ENCODE measurements at regions not wholly inside any gene's neighbourhood (a gene's known extent, or its start where the extent isn't known, plus 50 kb on each side); places are given as distances from the start of the nearest gene placed in this dataset.

DNA sequence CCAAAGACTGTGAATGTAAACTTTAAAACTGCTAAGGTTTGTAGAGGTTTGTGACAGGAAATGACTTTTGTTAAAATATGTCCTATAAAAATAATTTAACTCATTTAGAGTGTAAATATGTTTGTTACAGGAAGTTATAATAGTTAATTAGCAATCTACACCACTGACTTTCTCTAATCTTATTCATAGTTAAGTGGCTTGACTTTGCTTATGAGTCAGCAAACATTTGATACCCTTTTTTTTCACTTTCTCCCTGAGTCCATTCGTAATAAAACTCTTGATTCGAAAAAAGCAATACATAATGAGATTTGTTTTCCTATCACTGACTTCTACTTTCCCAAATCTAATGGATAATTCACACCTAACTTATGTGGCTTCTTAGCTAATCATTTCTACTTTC, 317.7 kb upstream of the SEMA3C start:
- H3K4me1 ChIP-seq (ENCODE audit: insufficient read depth, low read length, poor library complexity, severe bottlenecking) = no peaks in the 10 kb centered on the region
- no peaks in the 10 kb centered on the region for H4K20me1 ChIP-seq (ENCODE audit: insufficient read depth, low read length, poor library complexity, severe bottlenecking)
- H3K9me2 ChIP-seq (replicated peaks; ENCODE audit: low read depth, low read length) = no peaks in the 10 kb centered on the region
- no peak overlapping the region for H3K4me3 ChIP-seq (ENCODE audit: low read length, poor library complexity, severe bottlenecking)
- no peak overlapping the region for H3K4me2 ChIP-seq (ENCODE audit: low read depth, low read length, poor library complexity, severe bottlenecking)
- H3F3A ChIP-seq (ENCODE audit: low read depth) = no peaks in the 10 kb centered on the region
- H3K9ac ChIP-seq (ENCODE audit: low read depth, low read length, poor library complexity, severe bottlenecking) = no peak overlapping the region
- H3K27me3 ChIP-seq (ENCODE audit: insufficient read depth, low read length, poor library complexity, severe bottlenecking) = no peaks in the 10 kb centered on the region
- H3K9me3 ChIP-seq (ENCODE audit: insufficient read depth, low read depth, low read length) = no peaks in the 10 kb centered on the region
- H2AFZ ChIP-seq (ENCODE audit: low read length) = no peak overlapping the region
- H3K79me2 ChIP-seq (ENCODE audit: insufficient read depth, low read length) = no peaks in the 10 kb centered on the region
- TF ChIP-seq EZH2phosphoT487 (IDR thresholded peaks at IDR 0.05; ENCODE audit: borderline replicate concordance) = no peak
- no peak for TF ChIP-seq CTCF (conservative IDR thresholded peaks at IDR 0.05; ENCODE audit: low read length)
- H3K36me3 ChIP-seq (ENCODE audit: insufficient read depth, low read length) = no peaks in the 10 kb centered on the region

- H3K9me3 ChIP-seq (ENCODE audit: insufficient read depth, low read depth, low read length) = no peaks in the 10 kb centered on the region
- H3K4me2 ChIP-seq (ENCODE audit: low read depth, low read length, poor library complexity, severe bottlenecking) = no peak overlapping the region
- H3K4me1 ChIP-seq (ENCODE audit: insufficient read depth, low read length, poor library complexity, severe bottlenecking) = no peaks in the 10 kb centered on the region
- no peak overlapping the region for H3K4me3 ChIP-seq (ENCODE audit: low read length, poor library complexity, severe bottlenecking)
- no peaks in the 10 kb centered on the region for H3F3A ChIP-seq (ENCODE audit: low read depth)
- H2AFZ ChIP-seq (ENCODE audit: low read length) = no peak overlapping the region
- TF ChIP-seq EZH2phosphoT487 (IDR thresholded peaks at IDR 0.05; ENCODE audit: borderline replicate concordance) (no peak), CTCF (conservative IDR thresholded peaks at IDR 0.05; ENCODE audit: low read length) (no peak)
- H3K79me2 ChIP-seq (ENCODE audit: insufficient read depth, low read length) = no peaks in the 10 kb centered on the region
- no peaks in the 10 kb centered on the region for H3K36me3 ChIP-seq (ENCODE audit: insufficient read depth, low read length)
- H4K20me1 ChIP-seq (ENCODE audit: insufficient read depth, low read length, poor library complexity, severe bottlenecking) = no peaks in the 10 kb centered on the region
- H3K9ac ChIP-seq (ENCODE audit: low read depth, low read length, poor library complexity, severe bottlenecking) = no peak overlapping the region
- no peaks in the 10 kb centered on the region for H3K27me3 ChIP-seq (ENCODE audit: insufficient read depth, low read length, poor library complexity, severe bottlenecking)
- H3K9me2 ChIP-seq (replicated peaks; ENCODE audit: low read depth, low read length) = no peaks in the 10 kb centered on the region
These were observed 317.1 kb upstream of the SEMA3C start for GRCh38 chr7:81235997-81236396.

DNA sequence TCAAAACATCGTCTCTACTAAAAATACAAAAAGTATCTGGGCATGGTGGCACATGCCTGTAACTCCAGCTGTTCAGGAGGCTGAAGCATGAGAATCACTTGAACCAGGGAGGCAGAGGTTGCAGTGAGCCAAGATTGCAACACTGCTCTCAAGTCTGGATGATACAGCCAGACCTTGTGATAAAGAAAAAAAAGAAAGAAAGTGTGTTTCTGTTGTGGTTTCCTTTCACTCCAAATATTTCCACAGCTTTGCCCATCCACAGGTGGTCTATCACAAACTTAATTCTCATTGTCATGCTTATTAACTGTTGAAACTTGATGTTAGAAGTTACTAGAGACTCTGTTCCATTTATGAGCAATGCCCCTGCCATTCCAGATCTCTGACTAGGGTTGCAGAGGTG, 316.0 kb upstream of the SEMA3C start:
- Histone ChIP-seq H4K20me1 (ENCODE audit: insufficient read depth, low read length, poor library complexity, severe bottlenecking) (no peaks in the 10 kb centered on the region), H3F3A (ENCODE audit: low read depth) (no peaks in the 10 kb centered on the region), H3K36me3 (ENCODE audit: insufficient read depth, low read length) (no peaks in the 10 kb centered on the region), H2AFZ (ENCODE audit: low read length) (no peak overlapping the region), H3K27me3 (ENCODE audit: insufficient read depth, low read length, poor library complexity, severe bottlenecking) (no peaks in the 10 kb centered on the region), H3K4me3 (ENCODE audit: low read length, poor library complexity, severe bottlenecking) (no peak overlapping the region), H3K79me2 (ENCODE audit: insufficient read depth, low read length) (no peaks in the 10 kb centered on the region), H3K4me2 (ENCODE audit: low read depth, low read length, poor library complexity, severe bottlenecking) (no peak overlapping the region), H3K9me3 (ENCODE audit: insufficient read depth, low read depth, low read length) (no peaks in the 10 kb centered on the region), H3K9me2 (replicated peaks; ENCODE audit: low read depth, low read length) (no peaks in the 10 kb centered on the region), H3K9ac (ENCODE audit: low read depth, low read length, poor library complexity, severe bottlenecking) (no peak overlapping the region), H3K4me1 (ENCODE audit: insufficient read depth, low read length, poor library complexity, severe bottlenecking) (no peaks in the 10 kb centered on the region)
- TF ChIP-seq EZH2phosphoT487 (IDR thresholded peaks at IDR 0.05; ENCODE audit: borderline replicate concordance) = no peak
- no peak for TF ChIP-seq CTCF (conservative IDR thresholded peaks at IDR 0.05; ENCODE audit: low read length)
